GM18505 (cell line): ENCODE measurements at regions not wholly inside any gene's neighbourhood (a gene's known extent, or its start where the extent isn't known, plus 50 kb on each side); places are given as distances from the start of the nearest gene placed in this dataset.
"Not testable (repeated sequence)": the region's sequence is repeated elsewhere in the genome, so short reads cannot be mapped to it uniquely, and the experiment has no call there.

Experiments used
- ATAC-seq: cut with Tn5 transposase; IDR thresholded peaks from one replicate; pipeline ENCODE4 v1.9.1; 2021; ENCODE audit not compliant: unreplicated experiment
- POLR2A ChIP-seq: IDR thresholded peaks from 4 replicates; pipeline ENCODE4 v1.6.1; 2011; ENCODE audit warnings: borderline replicate concordance; ENCODE audit not compliant: insufficient read depth, insufficient read length; ENCODE audit errors: extremely low read depth

- no peak for ATAC-seq
- TF ChIP-seq POLR2A, result no peak
These were observed 258.1 kb downstream of the MSX2 start for GRCh38 chr5:174982485-174982884.

- no peak for ATAC-seq
- TF ChIP-seq POLR2A, result no peak
These were observed 257.0 kb downstream of the MSX2 start for GRCh38 chr5:174981416-174981815.

GRCh38 chr5:174980952-174981351, 256.6 kb downstream of the MSX2 start:
- ATAC-seq, result no peak
- no peak for TF ChIP-seq POLR2A

- no peak for ATAC-seq
- TF ChIP-seq POLR2A, result no peak
These were observed 247.9 kb downstream of the MSX2 start for GRCh38 chr5:174972291-174972690.

- no peak for ATAC-seq
- TF ChIP-seq POLR2A, result no peak
These were observed 246.8 kb downstream of the MSX2 start for GRCh38 chr5:174971210-174971609.

- TF ChIP-seq POLR2A, result no peak
- no peak for ATAC-seq
These were observed 246.1 kb downstream of the MSX2 start for GRCh38 chr5:174970502-174970901.

GRCh38 chr5:174953871-174954270, 229.5 kb downstream of the MSX2 start:
- ATAC-seq, result no peak
- no peak for TF ChIP-seq POLR2A

- no peak for TF ChIP-seq POLR2A
- no peak for ATAC-seq
These were observed 226.9 kb downstream of the MSX2 start for GRCh38 chr5:174951151-174951780.

- no peak for ATAC-seq
- TF ChIP-seq POLR2A, result no peak
These were observed 223.2 kb downstream of the MSX2 start for GRCh38 chr5:174947548-174947947.

- ATAC-seq, result no peak
These were observed 221.5 kb downstream of the MSX2 start for GRCh38 chr5:174945853-174946252.

GRCh38 chr5:174943785-174944184, 219.4 kb downstream of the MSX2 start:
- no peak for TF ChIP-seq POLR2A
- ATAC-seq, result no peak

More at GRCh38 chr5:174945853-174946252, 221.5 kb downstream of the MSX2 start:
- TF ChIP-seq POLR2A, result no peak

- not testable (repeated sequence) for ATAC-seq
These were observed 218.6 kb downstream of the MSX2 start for GRCh38 chr5:174943002-174943401.

GRCh38 chr5:174937201-174938123, 213.1 kb downstream of the MSX2 start:
- TF ChIP-seq POLR2A, result no peak
- no peak for ATAC-seq

- no peak for TF ChIP-seq POLR2A
- no peak for ATAC-seq
These were observed 211.6 kb downstream of the MSX2 start for GRCh38 chr5:174935854-174936474.

- not testable (repeated sequence) for ATAC-seq
These were observed 206.7 kb downstream of the MSX2 start for GRCh38 chr5:174931033-174931432.

- no peak for ATAC-seq
- TF ChIP-seq POLR2A, result no peak
These were observed 201.2 kb downstream of the MSX2 start for GRCh38 chr5:174925586-174925985.
